Smooth muscle cell (in vitro differentiated cells): ENCODE measurements at regions not wholly inside any gene's neighbourhood (a gene's known extent, or its start where the extent isn't known, plus 50 kb on each side); places are given as distances from the start of the nearest gene placed in this dataset.

Experiments used
- DNase-seq: peaks from one replicate; lab custom pipeline; 2025; ENCODE audit not compliant: unreplicated experiment; lab: John Stamatoyannopoulos, UW
- H2AFZ ChIP-seq: fragments of 200-600 bp; sonication (generic); 2 replicates; pipeline ENCODE4 v1.6.0; 2016; ENCODE audit warnings: antibody characterized with exemption, low read depth, mild to moderate bottlenecking
- H3F3A ChIP-seq: fragments of 200-600 bp; sonication (generic); 2 replicates; pipeline ENCODE4 v1.6.0; 2017; ENCODE audit warnings: antibody characterized with exemption, low read depth
- H3K27ac ChIP-seq: fragments of 200-600 bp; sonication (generic); 2 replicates; pipeline ENCODE4 v1.5.1; 2016; ENCODE audit warnings: low read depth, mild to moderate bottlenecking
- H3K27me3 ChIP-seq: fragments of 200-600 bp; sonication (generic); 2 replicates; pipeline ENCODE4 v1.6.1; 2016; ENCODE audit warnings: low read depth, mild to moderate bottlenecking
- H3K36me3 ChIP-seq: fragments of 200-600 bp; sonication (generic); 2 replicates; pipeline ENCODE4 v1.5.1; 2016; ENCODE audit warnings: low read depth
- H3K4me1 ChIP-seq: fragments of 200-600 bp; sonication (generic); 2 replicates; pipeline ENCODE4 v1.5.1; 2016; ENCODE audit warnings: low read depth
- H3K4me2 ChIP-seq: fragments of 200-600 bp; sonication (generic); 2 replicates; pipeline ENCODE4 v1.6.0; 2016; ENCODE audit warnings: mild to moderate bottlenecking
- H3K4me3 ChIP-seq: fragments of 200-600 bp; sonication (generic); 2 replicates; pipeline ENCODE4 v1.5.1; 2016; ENCODE audit warnings: mild to moderate bottlenecking
- H3K79me2 ChIP-seq: fragments of 200-600 bp; sonication (generic); 2 replicates; pipeline ENCODE4 v1.6.0; 2016; ENCODE audit warnings: low read depth, mild to moderate bottlenecking
- H3K9ac ChIP-seq: fragments of 200-600 bp; sonication (generic); 2 replicates; pipeline ENCODE4 v1.6.0; 2016; ENCODE audit warnings: low read depth
- H3K9me3 ChIP-seq: fragments of 200-600 bp; sonication (generic); replicated peaks from 2 replicates; pipeline ENCODE4 v1.5.1; 2016; ENCODE audit warnings: low read depth
- H4K20me1 ChIP-seq: fragments of 200-600 bp; sonication (generic); 2 replicates; pipeline ENCODE4 v1.6.0; 2016; ENCODE audit warnings: low read depth
- WGBS: methylation state at CpG from one replicate; pipeline ENCODE4 v1.1.7; 2016; ENCODE audit warnings: low lambda C conversion rate; 5-methylcytosine and 5-hydroxymethylcytosine counted together
- TF ChIP-seq, protein P1 (sequence below): fragments of 200-600 bp; sonication (generic); IDR thresholded peaks from 2 replicates; pipeline ENCODE4 v1.5.1; 2017; ENCODE audit warnings: borderline replicate concordance, mild to moderate bottlenecking, antibody characterized with exemption; ENCODE audit not compliant: insufficient read depth, poor library complexity, severe bottlenecking

DNA sequence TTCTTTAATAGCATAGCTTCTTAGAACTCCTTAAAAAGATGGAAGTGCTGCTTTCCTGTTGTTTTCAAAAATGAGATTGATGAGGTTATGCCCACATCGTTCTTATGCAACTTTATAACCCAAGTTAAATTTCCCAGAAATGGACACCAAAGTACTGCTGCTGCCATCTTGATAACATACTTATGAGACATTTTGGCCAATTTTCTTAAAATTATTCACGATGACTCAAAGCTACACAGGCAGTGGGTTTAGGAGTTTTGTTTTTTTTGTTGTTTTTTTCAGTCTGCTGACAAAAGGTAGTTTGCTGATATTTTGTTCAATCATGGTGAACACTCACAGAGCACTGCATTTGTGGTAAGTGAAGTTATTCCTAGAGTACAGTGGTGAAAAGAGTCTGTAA is 54.9 kb upstream of the RFC3 start:
- no peaks in the 10 kb centered on the region for H4K20me1 ChIP-seq

DNA sequence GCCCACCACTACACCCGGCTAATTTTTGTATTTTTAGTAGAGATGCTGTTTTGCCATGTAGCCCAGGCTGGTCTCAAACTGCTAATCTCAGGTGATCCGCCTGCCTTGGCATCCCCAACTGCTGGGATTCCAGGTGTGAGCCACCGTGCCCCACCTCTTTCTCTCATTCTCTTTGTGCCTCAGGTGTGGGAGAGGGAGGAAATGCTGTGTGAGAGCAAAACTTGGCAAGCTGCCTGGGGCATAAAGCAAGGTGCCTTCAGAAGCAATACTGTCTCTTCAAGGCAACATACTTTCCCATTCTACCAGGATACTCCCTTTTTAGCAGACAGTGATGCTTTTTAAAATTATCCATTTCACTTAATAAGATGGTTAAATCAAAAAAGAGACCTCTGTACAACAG is 53.2 kb upstream of the RFC3 start:
- Histone ChIP-seq H3K4me3 (no peak overlapping the region), H4K20me1 (no peaks in the 10 kb centered on the region), H3F3A (no peaks in the 10 kb centered on the region), H3K9me3 (no peaks in the 10 kb centered on the region), H2AFZ (no peak overlapping the region), H3K9ac (no peak overlapping the region), H3K36me3 (no peaks in the 10 kb centered on the region), H3K27ac (no peak overlapping the region), H3K79me2 (no peaks in the 10 kb centered on the region), H3K4me1 (no peaks in the 10 kb centered on the region), H3K27me3 (no peaks in the 10 kb centered on the region), H3K4me2 (no peak overlapping the region)
- TF ChIP-seq, protein P1, sequence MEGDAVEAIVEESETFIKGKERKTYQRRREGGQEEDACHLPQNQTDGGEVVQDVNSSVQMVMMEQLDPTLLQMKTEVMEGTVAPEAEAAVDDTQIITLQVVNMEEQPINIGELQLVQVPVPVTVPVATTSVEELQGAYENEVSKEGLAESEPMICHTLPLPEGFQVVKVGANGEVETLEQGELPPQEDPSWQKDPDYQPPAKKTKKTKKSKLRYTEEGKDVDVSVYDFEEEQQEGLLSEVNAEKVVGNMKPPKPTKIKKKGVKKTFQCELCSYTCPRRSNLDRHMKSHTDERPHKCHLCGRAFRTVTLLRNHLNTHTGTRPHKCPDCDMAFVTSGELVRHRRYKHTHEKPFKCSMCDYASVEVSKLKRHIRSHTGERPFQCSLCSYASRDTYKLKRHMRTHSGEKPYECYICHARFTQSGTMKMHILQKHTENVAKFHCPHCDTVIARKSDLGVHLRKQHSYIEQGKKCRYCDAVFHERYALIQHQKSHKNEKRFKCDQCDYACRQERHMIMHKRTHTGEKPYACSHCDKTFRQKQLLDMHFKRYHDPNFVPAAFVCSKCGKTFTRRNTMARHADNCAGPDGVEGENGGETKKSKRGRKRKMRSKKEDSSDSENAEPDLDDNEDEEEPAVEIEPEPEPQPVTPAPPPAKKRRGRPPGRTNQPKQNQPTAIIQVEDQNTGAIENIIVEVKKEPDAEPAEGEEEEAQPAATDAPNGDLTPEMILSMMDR = no peak
- no peak for DNase-seq
- WGBS = 92% methylated on average over 3 of the region's 3 CpGs

More for the DNA sequence above, 54.9 kb upstream of the RFC3 start:
- Histone ChIP-seq H3F3A (no peaks in the 10 kb centered on the region), H3K36me3 (no peaks in the 10 kb centered on the region), H3K79me2 (no peaks in the 10 kb centered on the region), H3K9me3 (no peaks in the 10 kb centered on the region), H3K4me3 (no peak overlapping the region), H3K27me3 (no peaks in the 10 kb centered on the region), H3K4me1 (no peaks in the 10 kb centered on the region), H3K27ac (no peak overlapping the region), H3K9ac (no peak overlapping the region), H3K4me2 (no peak overlapping the region), H2AFZ (no peak overlapping the region)
- 91% methylated on average over 2 of the region's 2 CpGs for WGBS
- DNase-seq = no peak
- TF ChIP-seq, protein P1 = no peak

DNA sequence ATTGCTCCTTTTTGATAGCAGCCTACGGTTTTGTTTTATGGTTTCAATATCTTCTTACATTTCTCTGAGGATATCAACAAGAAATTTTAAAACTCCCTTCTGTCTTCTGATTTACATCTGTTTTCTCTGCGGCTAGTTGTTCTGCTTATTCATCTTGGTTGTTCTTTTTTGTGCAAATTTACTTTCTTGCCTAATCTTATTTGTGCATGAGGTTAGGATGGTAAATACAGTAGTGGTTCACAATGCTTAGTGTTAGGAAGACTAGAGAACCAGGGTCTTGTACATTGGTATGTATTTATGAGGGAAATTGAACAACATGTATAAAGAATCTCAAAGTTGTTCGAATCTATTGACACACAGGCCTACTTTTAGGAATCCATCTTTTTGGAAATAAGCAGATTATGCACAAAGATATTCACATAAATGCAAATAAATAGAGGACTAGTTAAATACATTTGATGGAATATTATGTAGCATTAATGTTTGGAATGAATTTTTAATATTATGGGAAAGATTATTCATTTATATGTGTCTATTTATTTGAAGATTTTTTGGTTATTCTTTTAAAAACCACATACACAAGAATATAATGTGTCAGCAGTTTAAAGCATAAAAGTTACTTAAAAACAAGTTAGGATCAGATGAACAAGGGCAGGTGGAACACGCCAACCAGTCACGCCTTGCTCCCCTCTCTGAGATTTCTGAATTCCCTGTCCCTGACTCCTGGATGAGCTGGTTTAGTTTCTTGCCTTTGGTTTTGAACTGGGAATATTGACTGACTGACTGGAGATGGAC is 51.4 kb upstream of the RFC3 start:
- Histone ChIP-seq H3K4me2 (no peak overlapping the region), H3K27me3 (no peaks in the 10 kb centered on the region), H3K9me3 (no peaks in the 10 kb centered on the region), H3K4me1 (no peaks in the 10 kb centered on the region), H3K9ac (no peak overlapping the region), H3K27ac (no peak overlapping the region), H3K36me3 (no peaks in the 10 kb centered on the region), H4K20me1 (no peaks in the 10 kb centered on the region), H3K79me2 (no peaks in the 10 kb centered on the region), H3F3A (no peaks in the 10 kb centered on the region), H2AFZ (no peak overlapping the region), H3K4me3 (no peak overlapping the region)
- 99% methylated on average over 5 of the region's 5 CpGs for WGBS
- no peak for DNase-seq
- TF ChIP-seq, protein P1 = no peak

DNA sequence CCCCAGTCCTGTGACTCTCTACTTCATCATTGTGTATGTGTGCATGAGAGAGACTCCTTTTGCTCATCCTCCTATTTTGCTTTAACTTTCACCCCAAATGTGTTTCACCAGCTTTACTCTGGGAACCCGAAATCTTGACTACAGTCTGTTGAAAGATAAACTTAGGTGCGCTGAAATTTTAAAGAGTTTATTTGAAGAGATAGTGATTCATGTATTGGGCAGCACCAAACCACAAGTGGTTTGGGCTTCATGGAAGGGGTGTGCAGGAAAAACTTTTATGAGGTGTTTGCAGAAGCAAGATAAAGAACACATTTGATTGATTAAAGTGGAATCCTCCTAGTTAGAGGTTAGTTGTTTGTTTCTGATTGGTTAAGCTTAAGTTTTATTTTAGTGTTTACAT is 50.8 kb upstream of the RFC3 start:
- H3K27me3 ChIP-seq = no peaks in the 10 kb centered on the region
- no peak overlapping the region for H3K4me3 ChIP-seq
- WGBS = 82% methylated on average over 2 of the region's 2 CpGs
- H3F3A ChIP-seq = no peaks in the 10 kb centered on the region
- no peak for DNase-seq
- no peaks in the 10 kb centered on the region for H4K20me1 ChIP-seq
- H3K9ac ChIP-seq = no peak overlapping the region
- H3K79me2 ChIP-seq = no peaks in the 10 kb centered on the region
- H3K27ac ChIP-seq = no peak overlapping the region
- H3K36me3 ChIP-seq = no peaks in the 10 kb centered on the region
- TF ChIP-seq, protein P1 = no peak
- no peaks in the 10 kb centered on the region for H3K4me1 ChIP-seq
- H3K4me2 ChIP-seq = no peak overlapping the region
- no peak overlapping the region for H2AFZ ChIP-seq
- H3K9me3 ChIP-seq = no peaks in the 10 kb centered on the region
